CD4-positive, alpha-beta T cell treated with Interleukin-21 for 1 hour (primary cell): ENCODE measurements at regions not wholly inside any gene's neighbourhood (a gene's known extent, or its start where the extent isn't known, plus 50 kb on each side); places are given as distances from the start of the nearest gene placed in this dataset.

ENCODE experiments used
- DNase-seq: peaks from one replicate; pipeline ENCODE4 v3.0.0-alpha.2; 2020

GRCh38 chr12:75581515-75581914 lies 70.1 kb upstream of the KRR1 start:
- no peak for DNase-seq

DNA sequence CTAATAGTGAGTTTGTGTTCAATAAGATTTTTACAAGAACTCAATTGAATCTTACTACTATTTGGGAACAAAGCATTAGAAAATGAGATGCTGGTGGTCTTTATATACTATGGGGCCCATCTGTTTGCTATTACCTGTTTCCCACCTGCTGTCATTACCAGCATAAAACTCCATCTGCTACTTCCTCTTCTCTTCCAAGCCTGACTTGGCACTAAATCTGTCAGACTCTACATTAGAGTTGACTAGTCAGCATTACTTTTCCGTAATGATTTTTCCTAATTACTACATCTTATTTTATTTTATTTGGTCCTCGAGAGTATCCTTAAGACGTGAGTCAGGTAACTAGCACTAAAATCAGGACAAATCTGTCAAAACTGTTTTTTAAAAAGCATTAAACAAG lies 68.1 kb upstream of the KRR1 start:
- DNase-seq = no peak

DNA sequence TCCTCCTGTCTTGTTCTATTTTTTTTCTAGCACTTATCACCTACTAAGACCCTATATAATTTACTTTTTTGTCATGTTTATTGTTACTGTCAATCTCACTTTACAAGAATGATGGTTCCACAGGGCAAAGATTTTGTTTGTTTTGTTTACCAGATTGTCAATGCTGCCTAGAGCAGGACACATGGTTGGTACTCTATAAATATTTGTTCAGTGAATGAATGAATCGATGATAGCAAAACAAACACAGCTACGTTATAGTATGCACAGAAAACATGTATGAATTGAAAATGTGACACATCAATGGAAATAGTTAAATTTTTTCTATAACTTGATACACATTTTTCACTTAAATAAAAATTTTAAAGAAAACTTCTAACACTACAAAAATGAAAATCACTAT lies 67.1 kb upstream of the KRR1 start:
- DNase-seq = no peak

- DNase-seq = no peak
Observed at GRCh38 chr12:75577812-75578211, 66.4 kb upstream of the KRR1 start.

GRCh38 chr12:75571656-75572205 lies 60.3 kb upstream of the KRR1 start:
- no peak for DNase-seq

DNA sequence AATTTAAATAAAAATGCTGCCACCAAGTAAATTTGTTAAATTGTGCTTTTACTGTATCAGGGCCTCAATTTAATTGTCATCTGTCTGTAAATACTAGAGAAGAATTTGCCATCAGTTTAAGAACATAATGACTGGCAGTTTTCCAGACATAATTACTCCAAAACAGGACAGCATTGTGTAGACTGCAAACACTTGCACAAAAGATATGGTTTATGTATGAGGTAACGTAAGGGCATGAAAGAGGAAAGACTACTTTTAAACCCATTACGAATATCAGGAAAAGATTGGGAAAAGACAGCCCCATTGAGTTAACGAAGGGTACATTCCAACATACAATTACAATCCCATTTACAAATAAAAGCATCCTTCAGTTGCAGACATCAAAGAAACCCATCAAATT lies 59.8 kb upstream of the KRR1 start:
- DNase-seq = no peak

DNA sequence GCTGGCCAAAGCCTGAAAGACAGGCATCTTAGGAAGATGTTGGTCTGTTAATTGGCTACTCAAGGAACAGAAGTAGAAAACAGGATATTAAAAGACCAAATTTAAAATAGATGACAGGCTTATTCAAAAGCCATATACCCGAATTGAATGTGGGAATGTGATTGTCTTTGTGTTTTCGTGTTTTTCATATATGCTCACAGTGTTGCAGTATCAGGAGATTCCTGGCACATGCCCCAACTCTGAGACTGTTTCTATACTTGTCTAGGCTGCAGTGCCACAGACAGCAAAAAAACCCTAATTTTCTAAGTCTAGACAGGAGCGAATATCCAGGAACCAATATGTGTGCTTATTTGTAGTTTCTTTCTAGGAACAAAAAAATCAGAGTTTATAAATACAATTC lies 57.4 kb upstream of the KRR1 start:
- no peak for DNase-seq

DNA sequence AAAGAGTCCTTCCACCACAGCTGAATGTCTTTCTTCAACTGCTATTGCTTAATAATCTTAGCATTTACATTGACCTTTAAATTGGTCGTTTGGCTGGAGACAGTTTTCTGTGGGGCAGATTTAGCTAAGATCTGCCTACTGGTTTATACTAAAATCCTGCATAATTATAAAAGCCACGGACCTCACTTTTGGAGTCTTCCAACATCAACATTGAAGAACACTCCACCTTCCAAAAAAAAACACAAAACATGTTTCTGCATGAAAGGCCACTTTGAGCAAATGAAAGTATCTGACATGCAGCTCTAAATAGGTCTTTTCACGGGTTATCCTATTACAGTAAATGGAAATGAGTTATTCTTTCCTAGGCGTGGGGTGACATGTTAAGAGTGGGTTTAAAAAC lies 57.0 kb upstream of the KRR1 start:
- DNase-seq = no peak

GRCh38 chr12:75565795-75566194 lies 54.4 kb upstream of the KRR1 start:
- DNase-seq = no peak

DNA sequence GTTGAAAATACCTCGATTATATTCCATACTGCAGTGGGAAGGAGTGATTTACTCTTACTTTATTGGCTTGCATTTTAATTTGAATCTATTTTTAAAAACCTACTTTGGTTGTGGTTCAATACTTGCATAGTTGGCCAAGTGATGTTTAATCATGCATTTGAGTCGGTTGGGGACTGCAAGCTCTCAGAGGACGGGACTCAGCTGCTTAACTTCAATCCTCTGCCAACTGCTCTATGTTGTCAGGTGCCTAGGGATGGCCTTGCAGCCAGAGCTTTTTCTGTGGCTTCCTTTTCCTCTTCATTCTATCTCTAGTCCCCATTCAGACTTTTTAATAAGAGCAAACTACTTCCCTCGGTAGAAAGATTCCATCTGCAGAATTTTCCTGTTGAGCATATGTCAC lies 53.4 kb upstream of the KRR1 start:
- no peak for DNase-seq

DNA sequence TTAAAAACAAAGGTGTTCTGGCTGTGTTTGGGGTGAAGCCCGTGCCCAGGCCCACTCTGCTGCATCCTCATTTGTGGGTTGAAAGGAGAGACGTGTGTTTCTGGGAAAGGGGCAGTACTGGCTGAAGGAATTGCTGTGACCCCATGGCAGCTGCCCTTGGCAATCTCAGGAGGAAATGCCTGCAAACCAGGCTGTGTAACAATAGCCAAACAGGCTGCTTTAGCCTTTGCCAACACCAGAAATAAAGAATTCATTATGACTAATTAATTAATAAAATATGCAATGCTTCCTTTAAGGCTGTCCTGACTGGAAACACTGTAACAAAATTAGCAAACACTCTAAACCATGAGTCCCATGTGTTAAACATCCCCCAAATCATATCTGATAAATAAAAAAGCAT lies 53.0 kb upstream of the KRR1 start:
- no peak for DNase-seq

GRCh38 chr12:75563351-75563750 lies 51.9 kb upstream of the KRR1 start:
- no peak for DNase-seq

GRCh38 chr12:75561921-75562320 lies 50.5 kb upstream of the KRR1 start:
- no peak for DNase-seq
